HCT116 (cell line): ENCODE measurements at regions not wholly inside any gene's neighbourhood (a gene's known extent, or its start where the extent isn't known, plus 50 kb on each side); places are given as distances from the start of the nearest gene placed in this dataset.

Experiments used
- ATAC-seq: fragments of 200-7000 bp; cut with Tn5 transposase; 2 replicates; pipeline ENCODE4 v1.9.1; 2020; ENCODE audit warnings: mild to moderate bottlenecking, moderate library complexity
- BruUV-seq: library from RNA; stranded (reverse); fragments of 400-500 nt; replicated peaks from 2 replicates; lab custom pipeline; 2021; lab: Mats Ljungman, UMichigan
- CTCF ChIA-PET: fragments of 300-600 bp; sonication (Branson Sonifier 250); formaldehyde crosslinking; loops from one replicate; lab custom pipeline; 2021; ENCODE audit warnings: antibody characterized with exemption; lab: Charles Lee
- POLR2A ChIA-PET: fragments of 300-600, 350-600 bp; sonication (Branson Sonifier 250); formaldehyde crosslinking; loops from one replicate; lab custom pipeline; 2021; ENCODE audit warnings: antibody characterized with exemption; lab: Charles Lee
- RAD21 ChIA-PET, 2 experiments: fragments of 300-600 bp; sonication (Branson Sonifier 250); formaldehyde crosslinking; loops; one replicate each; lab custom pipeline; 2023; ENCODE audit warnings: low total read pairs in 2 of 2; ENCODE audit not compliant: uncharacterized antibody in 2 of 2, unreplicated experiment in 2 of 2, low non-redundant PET in 1 of 2; lab: Charles Lee
- DNase-seq: peaks from one replicate; pipeline ENCODE4 v3.0.0-alpha.2; 2010; ENCODE audit warnings: low read depth, low spot score
- H2AFZ ChIP-seq: fragments of 200-600 bp; shearing (Covaris generic), sonication (generic); 2 replicates; pipeline ENCODE4 v1.6.1; 2017; ENCODE audit warnings: low read depth, mixed run types, mixed read lengths, antibody characterized with exemption, low read length; ENCODE audit not compliant: poor library complexity, severe bottlenecking
- H3K27ac ChIP-seq: 2 replicates; pipeline ENCODE4 v1.5.1; 2012; ENCODE audit warnings: low read depth, low read length
- H3K27me3 ChIP-seq: fragments of 200-600 bp; sonication (generic); 2 replicates; pipeline ENCODE4 v1.6.1; 2016; ENCODE audit warnings: mixed run types, low read length, mixed read lengths; ENCODE audit not compliant: insufficient read depth
- H3K36me3 ChIP-seq, 2 experiments: fragments of 200-500 bp in 1 of 2; fragments of 200-600 bp in 1 of 2; sonication (Bioruptor generic) in 1 of 2; sonication (generic) in 1 of 2; 2 replicates each; pipeline versions ENCODE4 v1.5.1 to v1.6.1; 2014 to 2016; ENCODE audit warnings: low read length in 2 of 2, inconsistent platforms in 1 of 2, mixed read lengths in 1 of 2, mixed run types in 1 of 2; ENCODE audit not compliant: insufficient read depth in 2 of 2, control insufficient read depth in 1 of 2
- H3K4me1 ChIP-seq, 2 experiments: fragments of 200-600 bp in 1 of 2; sonication (generic) in 1 of 2; 2 replicates each; pipeline versions ENCODE4 v1.5.1 to v1.6.1; 2012 to 2017; ENCODE audit warnings: low read length in 2 of 2, inconsistent platforms in 1 of 2, mild to moderate bottlenecking in 1 of 2, mixed read lengths in 1 of 2, mixed run types in 1 of 2, moderate library complexity in 1 of 2; ENCODE audit not compliant: insufficient read depth in 2 of 2, control insufficient read depth in 1 of 2
- H3K4me2 ChIP-seq: fragments of 200-600 bp; sonication (generic); 2 replicates; pipeline ENCODE4 v1.6.1; 2017; ENCODE audit warnings: mixed run types, low read length, mixed read lengths
- H3K4me3 ChIP-seq, 2 experiments: fragments of 200-600 bp in 1 of 2; sonication (generic) in 1 of 2; replicated peaks in 1 of 2; 2 replicates each; pipeline ENCODE4 v1.5.1; 2011 to 2016; ENCODE audit warnings: low read length in 2 of 2, control low read depth in 1 of 2, low read depth in 1 of 2, mild to moderate bottlenecking in 1 of 2, mixed read lengths in 1 of 2, mixed run types in 1 of 2
- H3K79me2 ChIP-seq: fragments of 200-600 bp; sonication (generic); 2 replicates; pipeline ENCODE4 v1.6.1; 2017; ENCODE audit warnings: mild to moderate bottlenecking, mixed run types, low read length, moderate library complexity, mixed read lengths; ENCODE audit not compliant: insufficient read depth
- H3K9ac ChIP-seq: fragments of 200-600 bp; sonication (generic); 2 replicates; pipeline ENCODE4 v1.6.1; 2016; ENCODE audit warnings: low read length, mixed read lengths
- H3K9me2 ChIP-seq: fragments of 200-600 bp; sonication (generic), shearing (Covaris generic); 2 replicates; pipeline ENCODE4 v1.6.1; 2017; ENCODE audit warnings: mixed run types, mild to moderate bottlenecking, moderate library complexity; ENCODE audit not compliant: insufficient read depth
- H3K9me3 ChIP-seq, 2 experiments: fragments of 200-500 bp in 1 of 2; fragments of 200-600 bp in 1 of 2; sonication (Bioruptor generic) in 1 of 2; sonication (generic) in 1 of 2; 2 replicates each; pipeline ENCODE4 v1.6.1; 2014 to 2017; ENCODE audit warnings: low read length in 2 of 2, mixed read lengths in 2 of 2, inconsistent platforms in 1 of 2, low read depth in 1 of 2, mild to moderate bottlenecking in 1 of 2, mixed run types in 1 of 2, moderate library complexity in 1 of 2; ENCODE audit not compliant: control insufficient read depth in 1 of 2, insufficient read depth in 1 of 2
- H4K20me1 ChIP-seq: fragments of 200-600 bp; sonication (generic), shearing (Covaris generic); 2 replicates; pipeline ENCODE4 v1.6.1; 2017; ENCODE audit warnings: mixed run types, mild to moderate bottlenecking, moderate library complexity; ENCODE audit not compliant: insufficient read depth
- CBX3 ChIP-seq: IDR thresholded peaks from 2 replicates; pipeline ENCODE4 v1.6.1; 2012; ENCODE audit warnings: low read depth
- CEBPB ChIP-seq: IDR thresholded peaks from 2 replicates; pipeline ENCODE4 v1.6.1; 2012; ENCODE audit warnings: low read depth
- EGR1 ChIP-seq: IDR thresholded peaks from 2 replicates; pipeline ENCODE4 v1.6.1; 2012; ENCODE audit warnings: low read depth
- ELF1 ChIP-seq: IDR thresholded peaks from 2 replicates; pipeline ENCODE4 v1.6.1; 2012; ENCODE audit warnings: low read depth, borderline replicate concordance
- EZH2 ChIP-seq: fragments of 200-600 bp; sonication (generic); IDR thresholded peaks from 2 replicates; pipeline ENCODE4 v1.6.1; 2017; ENCODE audit warnings: antibody characterized with exemption, mixed run types
- EZH2phosphoT487 ChIP-seq: fragments of 200-600 bp; IDR thresholded peaks from 2 replicates; pipeline ENCODE4 v1.6.1; 2018; ENCODE audit warnings: antibody characterized with exemption, borderline replicate concordance
- FOSL1 ChIP-seq: IDR thresholded peaks from 2 replicates; pipeline ENCODE4 v1.6.1; 2012; ENCODE audit warnings: low read depth
- MAX ChIP-seq: IDR thresholded peaks from 2 replicates; pipeline ENCODE4 v1.6.1; 2012
- POLR2A ChIP-seq: IDR thresholded peaks from 2 replicates; pipeline ENCODE4 v1.7.0; 2011; ENCODE audit warnings: borderline replicate concordance; ENCODE audit not compliant: insufficient read depth, insufficient read length; ENCODE audit errors: extremely low read depth
- POLR2AphosphoS5 ChIP-seq: IDR thresholded peaks from 2 replicates; pipeline ENCODE4 v1.6.1; 2011; ENCODE audit warnings: mild to moderate bottlenecking, low read depth, low read length, moderate library complexity
- RAD21 ChIP-seq: IDR thresholded peaks from 2 replicates; pipeline ENCODE4 v1.6.1; 2012; ENCODE audit warnings: low read depth, mild to moderate bottlenecking
- REST ChIP-seq: IDR thresholded peaks from 2 replicates; pipeline ENCODE4 v1.6.1; 2012; ENCODE audit warnings: low read depth
- SP1 ChIP-seq: IDR thresholded peaks from 2 replicates; pipeline ENCODE4 v1.6.1; 2012; ENCODE audit warnings: low read depth
- SRF ChIP-seq: IDR thresholded peaks from 2 replicates; pipeline ENCODE4 v1.6.1; 2012; ENCODE audit warnings: low read depth
- YY1 ChIP-seq: IDR thresholded peaks from 2 replicates; pipeline ENCODE4 v1.6.1; 2011; ENCODE audit warnings: low read length, low read depth, moderate library complexity, mild to moderate bottlenecking; ENCODE audit not compliant: insufficient replicate concordance; ENCODE audit errors: extremely low read depth
- ZNF274 ChIP-seq: fragments of 200-500 bp; sonication (Bioruptor generic); IDR thresholded peaks from 2 replicates; pipeline ENCODE4 v1.6.1; 2014; ENCODE audit warnings: mild to moderate bottlenecking, low read depth, low read length, inconsistent platforms
- intact Hi-C: fragments of 100-400 bp; cut with micrococcal nuclease; formaldehyde crosslinking; loops from 2 replicates; pipeline ENCODE4 v1.10.0; 2022
- TF ChIP-seq, protein P1 (sequence below), 3 experiments: fragments of 200-600 bp in 1 of 3; sonication (generic) in 1 of 3; IDR thresholded peaks in 2 of 3; conservative IDR thresholded peaks in 1 of 3; 2 replicates each; pipeline ENCODE4 v1.5.1; 2012 to 2017; ENCODE audit warnings: low read depth in 2 of 3, low read length in 2 of 3, antibody characterized with exemption in 1 of 3, borderline replicate concordance in 1 of 3, control low read depth in 1 of 3, mild to moderate bottlenecking in 1 of 3, mixed read lengths in 1 of 3, mixed run types in 1 of 3, moderate library complexity in 1 of 3; ENCODE audit not compliant: insufficient read depth in 1 of 3
- TF ChIP-seq, protein P2 (sequence below): IDR thresholded peaks from 2 replicates; pipeline ENCODE4 v1.6.1; 2012

GRCh38 chr1:106677181-106677580 is 379.3 kb upstream of the PRMT6 start:
- Histone ChIP-seq H3K79me2 (no peaks in the 10 kb centered on the region), H3K4me1 (no peaks in the 10 kb centered on the region), H3K9me2 (no peaks in the 10 kb centered on the region), H3K27me3 (no peaks in the 10 kb centered on the region), H3K4me3 (no peak overlapping the region), H3K9me3 (no peaks in the 10 kb centered on the region; a peak in 2 of 4 replicates), H3K27ac (no peak overlapping the region), H3K9ac (no peak overlapping the region), H4K20me1 (no peaks in the 10 kb centered on the region), H2AFZ (no peak overlapping the region), H3K36me3 (no peaks in the 10 kb centered on the region), H3K4me2 (no peak overlapping the region)
- intact Hi-C loops, result no loop called here
- ChIA-PET RAD21 (no interaction called here), POLR2A (no interaction called here), CTCF (no interaction called here)
- DNase-seq, result no peak
- BruUV-seq, result no TSS peak
- no peak for TF ChIP-seq ZNF274
- no peak for TF ChIP-seq CEBPB
- no peak for TF ChIP-seq CBX3
- TF ChIP-seq POLR2A, result no peak
- TF ChIP-seq SRF, result no peak
- TF ChIP-seq, protein P1, sequence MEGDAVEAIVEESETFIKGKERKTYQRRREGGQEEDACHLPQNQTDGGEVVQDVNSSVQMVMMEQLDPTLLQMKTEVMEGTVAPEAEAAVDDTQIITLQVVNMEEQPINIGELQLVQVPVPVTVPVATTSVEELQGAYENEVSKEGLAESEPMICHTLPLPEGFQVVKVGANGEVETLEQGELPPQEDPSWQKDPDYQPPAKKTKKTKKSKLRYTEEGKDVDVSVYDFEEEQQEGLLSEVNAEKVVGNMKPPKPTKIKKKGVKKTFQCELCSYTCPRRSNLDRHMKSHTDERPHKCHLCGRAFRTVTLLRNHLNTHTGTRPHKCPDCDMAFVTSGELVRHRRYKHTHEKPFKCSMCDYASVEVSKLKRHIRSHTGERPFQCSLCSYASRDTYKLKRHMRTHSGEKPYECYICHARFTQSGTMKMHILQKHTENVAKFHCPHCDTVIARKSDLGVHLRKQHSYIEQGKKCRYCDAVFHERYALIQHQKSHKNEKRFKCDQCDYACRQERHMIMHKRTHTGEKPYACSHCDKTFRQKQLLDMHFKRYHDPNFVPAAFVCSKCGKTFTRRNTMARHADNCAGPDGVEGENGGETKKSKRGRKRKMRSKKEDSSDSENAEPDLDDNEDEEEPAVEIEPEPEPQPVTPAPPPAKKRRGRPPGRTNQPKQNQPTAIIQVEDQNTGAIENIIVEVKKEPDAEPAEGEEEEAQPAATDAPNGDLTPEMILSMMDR (IDR thresholded peaks at IDR 0.05 in 2 of 3, conservative IDR thresholded peaks at IDR 0.05 in 1 of 3; ENCODE audit: borderline replicate concordance in 1 of 3, insufficient read depth in 1 of 3, low read depth in 2 of 3, low read length in 2 of 3), result no peak
- ATAC-seq, result no peak

- ATAC-seq (no peak), DNase-seq (no peak)
- ChIA-PET RAD21 (no interaction called here), CTCF (no interaction called here), POLR2A (no interaction called here)
- intact Hi-C loops, result no loop called here
- Histone ChIP-seq H3K4me1 (no peaks in the 10 kb centered on the region), H3K27ac (no peak overlapping the region), H3K4me3 (no peak overlapping the region), H4K20me1 (no peaks in the 10 kb centered on the region), H3K9me2 (no peaks in the 10 kb centered on the region), H3K79me2 (no peaks in the 10 kb centered on the region), H3K9me3 (no peaks in the 10 kb centered on the region; a peak in 2 of 4 replicates), H3K36me3 (no peaks in the 10 kb centered on the region), H3K4me2 (no peak overlapping the region), H3K27me3 (no peaks in the 10 kb centered on the region), H3K9ac (no peak overlapping the region), H2AFZ (no peak overlapping the region)
- no TSS peak for BruUV-seq
- TF ChIP-seq REST, result no peak
- TF ChIP-seq EZH2, result no peak
- no peak for TF ChIP-seq ELF1
- no peak for TF ChIP-seq RAD21
- TF ChIP-seq MAX, result no peak
- TF ChIP-seq EGR1, result no peak
- TF ChIP-seq YY1, result no peak
- no peak for TF ChIP-seq EZH2phosphoT487
- no peak for TF ChIP-seq POLR2AphosphoS5
- no peak for TF ChIP-seq FOSL1
- TF ChIP-seq, protein P2, sequence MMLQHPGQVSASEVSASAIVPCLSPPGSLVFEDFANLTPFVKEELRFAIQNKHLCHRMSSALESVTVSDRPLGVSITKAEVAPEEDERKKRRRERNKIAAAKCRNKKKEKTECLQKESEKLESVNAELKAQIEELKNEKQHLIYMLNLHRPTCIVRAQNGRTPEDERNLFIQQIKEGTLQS, result no peak
- no peak for TF ChIP-seq SP1
- no peak for TF ChIP-seq CEBPB
These were observed 378.8 kb upstream of the PRMT6 start for GRCh38 chr1:106677721-106678120.
